Liver (tissue), 8 donors: ENCODE measurements at regions not wholly inside any gene's neighbourhood (a gene's known extent, or its start where the extent isn't known, plus 50 kb on each side); places are given as distances from the start of the nearest gene placed in this dataset.

Experiments used
- DNase-seq: peaks from one replicate; pipeline ENCODE4 v3.0.0-alpha.2; 2017; ENCODE audit warnings: low spot score
- H3K27ac ChIP-seq, 2 donors: one replicate each; pipeline ENCODE4 v1.7.0; 2013; ENCODE audit warnings: inconsistent platforms in 2 of 2, low read length in 2 of 2, control low read depth in 1 of 2, low read depth in 1 of 2, mild to moderate bottlenecking in 1 of 2
- H3K27me3 ChIP-seq, 4 donors: one replicate each; pipeline versions ENCODE4 v1.6.1 to v1.7.0; 2013; ENCODE audit warnings: low read length in 3 of 4, inconsistent platforms in 1 of 4, mild to moderate bottlenecking in 1 of 4, moderate library complexity in 1 of 4; ENCODE audit not compliant: control insufficient read depth in 4 of 4, insufficient read depth in 4 of 4
- H3K36me3 ChIP-seq, 4 donors: one replicate each; pipeline versions ENCODE4 v1.6.1 to v1.7.0; 2013; ENCODE audit warnings: low read length in 3 of 4, mild to moderate bottlenecking in 3 of 4, low read depth in 1 of 4, moderate library complexity in 1 of 4; ENCODE audit not compliant: control insufficient read depth in 4 of 4, insufficient read depth in 3 of 4
- H3K4me1 ChIP-seq, 4 donors: one replicate each; pipeline versions ENCODE4 v1.6.1 to v1.7.0; 2013; ENCODE audit warnings: low read length in 3 of 4, mild to moderate bottlenecking in 3 of 4, moderate library complexity in 1 of 4; ENCODE audit not compliant: control insufficient read depth in 4 of 4, insufficient read depth in 4 of 4
- H3K4me3 ChIP-seq, 3 donors: one replicate each; pipeline versions ENCODE4 v1.6.1 to v1.7.0; 2013; ENCODE audit warnings: low read length in 3 of 3, control low read depth in 1 of 3, low read depth in 1 of 3, mild to moderate bottlenecking in 1 of 3
- H3K9ac ChIP-seq, 2 donors: one replicate each; pipeline ENCODE4 v1.7.0; 2013; ENCODE audit warnings: low read length in 2 of 2, mild to moderate bottlenecking in 2 of 2, moderate library complexity in 2 of 2, control low read depth in 1 of 2, low read depth in 1 of 2
- H3K9me3 ChIP-seq, 4 donors: one replicate each; pipeline versions ENCODE4 v1.6.1 to v1.7.0; 2013; ENCODE audit warnings: low read length in 3 of 4; ENCODE audit not compliant: control insufficient read depth in 4 of 4
- EGR1 ChIP-seq, 2 donors: IDR thresholded peaks; 2 replicates each; pipeline ENCODE4 v1.6.1; 2016 to 2018; ENCODE audit warnings: antibody characterized with exemption in 2 of 2, low read depth in 2 of 2
- FOXA1 ChIP-seq: IDR thresholded peaks from 2 replicates; pipeline ENCODE4 v1.6.1; 2016; ENCODE audit warnings: antibody characterized with exemption
- GABPA ChIP-seq, 2 donors: IDR thresholded peaks in 1 of 2; conservative IDR thresholded peaks in 1 of 2; 2 replicates each; pipeline ENCODE4 v1.6.1; 2016; ENCODE audit warnings: antibody characterized with exemption in 2 of 2, mild to moderate bottlenecking in 1 of 2, moderate library complexity in 1 of 2
- HNF4G ChIP-seq: IDR thresholded peaks from 2 replicates; pipeline ENCODE4 v1.6.1; 2016; ENCODE audit warnings: antibody characterized with exemption
- JUND ChIP-seq, 2 donors: IDR thresholded peaks; 2 replicates each; pipeline ENCODE4 v1.6.1; 2016; ENCODE audit warnings: antibody characterized with exemption in 2 of 2
- MAX ChIP-seq: IDR thresholded peaks from 2 replicates; pipeline ENCODE4 v1.6.1; 2016; ENCODE audit warnings: antibody characterized with exemption
- NR2F2 ChIP-seq: IDR thresholded peaks from 2 replicates; pipeline ENCODE4 v1.6.1; 2016; ENCODE audit warnings: antibody characterized with exemption
- RAD21 ChIP-seq, 2 donors: IDR thresholded peaks; 2 replicates each; pipeline ENCODE4 v1.6.1; 2016; ENCODE audit warnings: antibody characterized with exemption in 2 of 2, mild to moderate bottlenecking in 2 of 2
- REST ChIP-seq: IDR thresholded peaks from 2 replicates; pipeline ENCODE4 v1.6.1; 2016; ENCODE audit warnings: antibody characterized with exemption, mild to moderate bottlenecking
- RXRA ChIP-seq, 2 donors: IDR thresholded peaks; 2 replicates each; pipeline ENCODE4 v1.6.1; 2017 to 2018; ENCODE audit warnings: antibody characterized with exemption in 2 of 2, mild to moderate bottlenecking in 1 of 2
- YY1 ChIP-seq: IDR thresholded peaks from 2 replicates; pipeline ENCODE4 v1.6.1; 2016; ENCODE audit warnings: antibody characterized with exemption, mild to moderate bottlenecking
- ZBTB33 ChIP-seq: IDR thresholded peaks from 2 replicates; pipeline ENCODE4 v1.6.1; 2016; ENCODE audit warnings: antibody characterized with exemption
- WGBS: extraction: QIAGEN DNeasy Blood & Tissue Kit; methylation state at CpG from one replicate; pipeline ENCODE4 v1.1.7; 2013; 5-methylcytosine and 5-hydroxymethylcytosine counted together
- TF ChIP-seq, protein P1 (sequence below): fragments of 150-350 bp; IDR thresholded peaks from 2 replicates; pipeline ENCODE4 v1.5.1; 2017; ENCODE audit warnings: improper control_type of control experiment, low read depth, low read length; ENCODE audit not compliant: missing input control
- donor health status: healthy.
- donor health status: healthy.
- donor health status: healthy.
- donor health status: healthy.
- donor health status: healthy.

DNA sequence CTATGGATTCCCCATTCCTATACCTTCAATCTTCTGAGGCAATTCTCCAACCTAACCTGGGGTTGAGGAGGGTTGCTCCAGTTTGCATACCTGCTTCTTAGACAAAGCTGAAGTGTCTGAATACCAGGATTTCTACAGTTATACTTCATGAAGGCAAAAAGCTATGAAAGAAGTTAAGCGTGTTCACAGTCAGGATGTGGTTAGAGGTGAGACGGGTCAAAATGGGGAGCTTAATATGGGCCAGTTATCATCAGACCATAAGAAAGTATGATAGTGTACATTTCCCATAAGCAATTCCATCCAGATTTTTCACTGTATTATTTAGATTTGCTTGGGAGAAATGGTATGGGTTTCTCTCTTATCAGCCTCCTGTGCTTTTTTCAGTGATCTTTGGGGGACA is 156.9 kb upstream of the FER start:
- Histone ChIP-seq H3K9ac (no peak overlapping the region), H3K9me3 (no peaks in the 10 kb centered on the region), H3K27me3 (no peaks in the 10 kb centered on the region), H3K36me3 (no peaks in the 10 kb centered on the region), H3K27ac (no peak overlapping the region), H3K4me1 (no peaks in the 10 kb centered on the region), H3K4me3 (no peak overlapping the region)
- no peak for DNase-seq
- no peak for TF ChIP-seq JUND (IDR thresholded peaks at IDR 0.05)
- TF ChIP-seq REST = no peak
- TF ChIP-seq, protein P1, sequence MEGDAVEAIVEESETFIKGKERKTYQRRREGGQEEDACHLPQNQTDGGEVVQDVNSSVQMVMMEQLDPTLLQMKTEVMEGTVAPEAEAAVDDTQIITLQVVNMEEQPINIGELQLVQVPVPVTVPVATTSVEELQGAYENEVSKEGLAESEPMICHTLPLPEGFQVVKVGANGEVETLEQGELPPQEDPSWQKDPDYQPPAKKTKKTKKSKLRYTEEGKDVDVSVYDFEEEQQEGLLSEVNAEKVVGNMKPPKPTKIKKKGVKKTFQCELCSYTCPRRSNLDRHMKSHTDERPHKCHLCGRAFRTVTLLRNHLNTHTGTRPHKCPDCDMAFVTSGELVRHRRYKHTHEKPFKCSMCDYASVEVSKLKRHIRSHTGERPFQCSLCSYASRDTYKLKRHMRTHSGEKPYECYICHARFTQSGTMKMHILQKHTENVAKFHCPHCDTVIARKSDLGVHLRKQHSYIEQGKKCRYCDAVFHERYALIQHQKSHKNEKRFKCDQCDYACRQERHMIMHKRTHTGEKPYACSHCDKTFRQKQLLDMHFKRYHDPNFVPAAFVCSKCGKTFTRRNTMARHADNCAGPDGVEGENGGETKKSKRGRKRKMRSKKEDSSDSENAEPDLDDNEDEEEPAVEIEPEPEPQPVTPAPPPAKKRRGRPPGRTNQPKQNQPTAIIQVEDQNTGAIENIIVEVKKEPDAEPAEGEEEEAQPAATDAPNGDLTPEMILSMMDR = no peak
- TF ChIP-seq HNF4G = no peak
- no peak for TF ChIP-seq YY1
- no peak for TF ChIP-seq FOXA1
- TF ChIP-seq EGR1 (IDR thresholded peaks at IDR 0.05; ENCODE audit: low read depth in 2 of 2) = no peak
- 89% methylated on average over 2 of the region's 2 CpGs for WGBS

DNA sequence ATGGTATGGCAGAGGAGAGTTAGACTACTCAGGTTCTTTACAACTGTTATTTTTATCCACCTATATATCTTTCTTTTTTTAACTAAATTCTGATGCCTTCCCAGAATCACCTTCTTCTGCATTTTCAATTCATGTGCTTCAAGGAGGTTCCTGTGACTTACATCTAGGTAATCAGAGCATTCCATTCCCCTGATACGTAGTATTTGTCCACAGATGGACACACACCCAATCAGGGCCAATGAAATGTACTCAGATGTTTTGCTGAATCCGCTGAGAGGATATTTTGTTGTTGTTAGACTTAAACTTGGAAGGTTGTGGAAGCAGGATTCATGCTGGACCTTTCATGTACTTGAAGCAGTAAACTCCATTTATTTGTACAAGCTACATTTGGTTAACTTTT is 159.4 kb upstream of the FER start:
- Histone ChIP-seq H3K9me3 (no peaks in the 10 kb centered on the region), H3K4me3 (no peak overlapping the region), H3K27me3 (peaks cover 0 to 3% (median 0%) of the 10 kb centered on the region in 4 donors), H3K9ac (no peak overlapping the region), H3K4me1 (no peaks in the 10 kb centered on the region), H3K36me3 (no peaks in the 10 kb centered on the region), H3K27ac (no peak overlapping the region)
- WGBS = 78% methylated on average over 2 of the region's 2 CpGs
- no peak for DNase-seq
- TF ChIP-seq JUND (IDR thresholded peaks at IDR 0.05) = no peak

GRCh38 chr5:108587821-108588220 is 159.9 kb upstream of the FER start:
- H3K4me1 ChIP-seq = no peaks in the 10 kb centered on the region
- DNase-seq = no peak
- TF ChIP-seq RAD21 (IDR thresholded peaks at IDR 0.05) (no peak), ZBTB33 (no peak), GABPA (IDR thresholded peaks at IDR 0.05 in 1 of 2, conservative IDR thresholded peaks at IDR 0.05 in 1 of 2) (no peak), YY1 (no peak), JUND (IDR thresholded peaks at IDR 0.05) (no peak), NR2F2 (no peak), MAX (no peak), RXRA (IDR thresholded peaks at IDR 0.05) (no peak), HNF4G (no peak)
- TF ChIP-seq, protein P1 = no peak
- no peak overlapping the region for H3K27ac ChIP-seq
- H3K4me3 ChIP-seq = no peak overlapping the region
- H3K36me3 ChIP-seq = no peaks in the 10 kb centered on the region
- H3K9me3 ChIP-seq = no peaks in the 10 kb centered on the region
- H3K9ac ChIP-seq = no peak overlapping the region
- peaks cover 0 to 3% (median 0%) of the 10 kb centered on the region in 4 donors for H3K27me3 ChIP-seq
